Nephron (organoid): ENCODE measurements at regions not wholly inside any gene's neighbourhood (a gene's known extent, or its start where the extent isn't known, plus 50 kb on each side); places are given as distances from the start of the nearest gene placed in this dataset.

Experiments
- H3K27ac Mint-ChIP-seq, 3 experiments: 2 replicates each; pipeline ENCODE4 v1.8.0; 2020; ENCODE audit warnings: mixed read lengths in 3 of 3, mild to moderate bottlenecking in 2 of 3, moderate library complexity in 1 of 3
- H3K27me3 Mint-ChIP-seq: 2 replicates; pipeline ENCODE4 v1.8.0; 2021; ENCODE audit warnings: low read depth, mild to moderate bottlenecking, moderate library complexity, mixed read lengths
- H3K36me3 Mint-ChIP-seq: 2 replicates; pipeline ENCODE4 v1.8.0; 2020; ENCODE audit warnings: low read depth, mixed read lengths
- H3K4me1 Mint-ChIP-seq: 2 replicates; pipeline ENCODE4 v1.8.0; 2020; ENCODE audit warnings: mixed read lengths
- H3K4me3 Mint-ChIP-seq, 3 experiments: 2 replicates each; pipeline ENCODE4 v1.8.0; 2020; ENCODE audit warnings: mild to moderate bottlenecking in 3 of 3, mixed read lengths in 3 of 3, moderate library complexity in 2 of 3
- H3K9me3 Mint-ChIP-seq: 2 replicates; pipeline ENCODE4 v1.8.0; 2020; ENCODE audit warnings: mixed read lengths
- TF ChIP-seq, protein P1 (sequence below), 3 experiments: fragments of 200-600 bp; sonication (generic); IDR thresholded peaks; one replicate each; pipeline ENCODE4 v1.5.0; 2021; ENCODE audit warnings: antibody characterized with exemption in 3 of 3; ENCODE audit not compliant: unreplicated experiment in 3 of 3

DNA sequence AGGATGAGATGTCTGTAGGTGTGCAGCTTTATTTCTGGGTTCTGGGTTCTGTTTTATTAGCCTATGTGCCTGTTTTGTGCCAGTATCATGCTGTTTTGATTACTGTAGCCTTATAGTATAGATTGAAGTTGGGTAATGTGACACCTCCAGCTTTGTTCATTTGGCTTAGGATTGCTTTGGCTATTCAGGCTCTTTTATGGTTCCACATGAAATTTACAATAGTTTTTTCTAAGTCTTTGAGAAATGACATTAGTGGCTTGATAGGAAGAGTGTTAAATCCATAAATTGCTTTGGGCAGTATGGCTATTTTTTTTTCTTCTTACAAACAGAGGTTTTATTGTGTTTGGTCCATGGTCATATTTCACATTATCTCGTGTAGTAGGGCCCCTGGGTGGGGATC lies 285.8 kb upstream of the GADL1 start:
- TF ChIP-seq, protein P1, sequence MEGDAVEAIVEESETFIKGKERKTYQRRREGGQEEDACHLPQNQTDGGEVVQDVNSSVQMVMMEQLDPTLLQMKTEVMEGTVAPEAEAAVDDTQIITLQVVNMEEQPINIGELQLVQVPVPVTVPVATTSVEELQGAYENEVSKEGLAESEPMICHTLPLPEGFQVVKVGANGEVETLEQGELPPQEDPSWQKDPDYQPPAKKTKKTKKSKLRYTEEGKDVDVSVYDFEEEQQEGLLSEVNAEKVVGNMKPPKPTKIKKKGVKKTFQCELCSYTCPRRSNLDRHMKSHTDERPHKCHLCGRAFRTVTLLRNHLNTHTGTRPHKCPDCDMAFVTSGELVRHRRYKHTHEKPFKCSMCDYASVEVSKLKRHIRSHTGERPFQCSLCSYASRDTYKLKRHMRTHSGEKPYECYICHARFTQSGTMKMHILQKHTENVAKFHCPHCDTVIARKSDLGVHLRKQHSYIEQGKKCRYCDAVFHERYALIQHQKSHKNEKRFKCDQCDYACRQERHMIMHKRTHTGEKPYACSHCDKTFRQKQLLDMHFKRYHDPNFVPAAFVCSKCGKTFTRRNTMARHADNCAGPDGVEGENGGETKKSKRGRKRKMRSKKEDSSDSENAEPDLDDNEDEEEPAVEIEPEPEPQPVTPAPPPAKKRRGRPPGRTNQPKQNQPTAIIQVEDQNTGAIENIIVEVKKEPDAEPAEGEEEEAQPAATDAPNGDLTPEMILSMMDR (IDR thresholded peaks at IDR 0.05; ENCODE audit: unreplicated experiment in 3 of 3): no peak
- Mint-ChIP-seq H3K27me3 (no peaks in the 10 kb centered on the region), H3K4me3 (no peak overlapping the region), H3K27ac (no peak overlapping the region), H3K9me3 (peaks cover 4% of the 10 kb centered on the region), H3K4me1 (peaks cover 12% of the 10 kb centered on the region), H3K36me3 (no peaks in the 10 kb centered on the region)

DNA sequence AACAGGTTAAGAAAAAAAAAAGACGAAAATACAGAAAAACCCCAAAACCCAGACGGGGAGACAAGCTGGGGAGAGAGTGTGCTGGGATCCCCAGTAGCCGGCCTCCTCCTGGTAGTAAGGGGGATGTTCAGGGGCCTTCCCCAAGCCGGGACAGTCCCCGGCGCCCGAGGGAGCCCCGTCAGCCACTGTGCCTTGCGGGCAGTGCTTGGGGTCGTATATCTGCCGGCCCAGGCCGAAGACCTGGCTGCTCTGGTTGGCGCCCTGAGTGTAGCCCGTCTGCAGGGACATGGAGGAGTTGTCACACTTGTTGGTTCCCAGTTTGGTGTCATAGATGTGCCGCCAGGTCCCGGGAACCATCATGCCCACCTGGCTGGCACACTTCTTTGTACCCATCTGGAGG lies 287.2 kb upstream of the GADL1 start:
- no peak overlapping the region for H3K4me3 Mint-ChIP-seq
- H3K4me1 Mint-ChIP-seq: peaks cover 14% of the 10 kb centered on the region
- H3K27ac Mint-ChIP-seq: no peak overlapping the region
- H3K36me3 Mint-ChIP-seq: no peaks in the 10 kb centered on the region
- no peaks in the 10 kb centered on the region for H3K27me3 Mint-ChIP-seq
- TF ChIP-seq, protein P1 (IDR thresholded peaks at IDR 0.05; ENCODE audit: unreplicated experiment in 3 of 3): no peak
- peaks cover 4% of the 10 kb centered on the region for H3K9me3 Mint-ChIP-seq

DNA sequence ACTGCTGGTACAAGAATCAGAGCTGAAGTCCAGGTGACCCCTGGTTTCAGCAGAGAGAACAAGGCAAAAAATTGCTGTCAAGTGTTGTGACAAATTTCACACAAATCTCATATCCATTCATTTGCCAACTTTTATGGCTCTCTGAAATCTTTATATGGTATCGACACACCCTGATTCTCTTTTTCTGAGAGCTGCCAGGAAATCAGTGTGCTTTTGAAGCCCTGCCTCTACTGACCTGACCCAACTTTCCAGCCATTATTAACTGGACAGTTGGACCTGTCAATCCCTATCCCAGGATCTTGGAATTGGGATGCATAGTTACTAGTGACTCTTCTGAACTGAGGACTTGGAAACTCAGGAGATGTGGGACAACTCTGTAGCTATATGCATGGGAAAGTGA lies 288.2 kb upstream of the GADL1 start:
- Mint-ChIP-seq H3K9me3 (peaks cover 4% of the 10 kb centered on the region), H3K36me3 (no peaks in the 10 kb centered on the region), H3K4me1 (peaks cover 14% of the 10 kb centered on the region), H3K27me3 (no peaks in the 10 kb centered on the region), H3K4me3 (no peak overlapping the region), H3K27ac (no peak overlapping the region)
- TF ChIP-seq, protein P1 (IDR thresholded peaks at IDR 0.05; ENCODE audit: unreplicated experiment in 3 of 3): no peak

DNA sequence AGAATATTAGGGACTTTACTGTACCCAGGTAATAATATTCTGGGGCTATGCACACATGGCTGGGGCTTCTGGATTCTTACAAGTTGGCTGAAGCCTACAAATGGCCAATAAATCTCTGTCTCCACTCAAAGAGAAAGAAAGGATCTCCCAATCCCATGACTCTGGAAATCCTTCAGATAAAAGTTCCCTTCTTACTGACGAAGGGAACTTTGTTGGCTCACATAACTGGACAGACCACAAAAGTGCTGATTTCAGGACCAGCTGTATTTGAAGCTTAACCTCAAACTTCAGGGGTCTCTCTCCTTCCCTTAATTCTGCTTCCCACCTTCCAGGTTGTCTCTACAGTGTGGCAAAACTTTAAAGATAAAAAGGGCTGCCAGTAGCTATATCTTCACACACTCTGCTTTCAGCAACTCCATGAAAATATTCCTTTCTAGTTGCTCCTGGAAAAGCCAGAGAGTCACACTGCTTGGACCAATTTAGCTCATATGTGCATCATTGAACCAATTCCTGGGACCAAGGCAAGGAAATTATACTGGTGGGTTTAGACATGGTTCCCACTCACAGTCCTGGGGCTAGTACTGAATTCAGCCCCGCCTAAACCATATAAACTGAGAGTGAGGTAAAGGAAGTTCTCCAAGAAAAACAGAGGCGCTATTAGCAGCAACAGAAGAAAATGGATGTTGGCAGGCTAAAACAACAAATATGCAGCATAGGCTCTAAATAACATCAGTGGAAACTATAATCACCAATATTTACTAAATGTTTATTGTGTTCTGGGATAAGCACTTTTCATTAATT lies 290.0 kb upstream of the GADL1 start:
- Mint-ChIP-seq H3K27me3 (no peaks in the 10 kb centered on the region), H3K27ac (peak overlapping the region in 1 of 3 experiments; percentile 47), H3K9me3 (peaks cover 4% of the 10 kb centered on the region), H3K36me3 (no peaks in the 10 kb centered on the region), H3K4me3 (no peak overlapping the region), H3K4me1 (peaks cover 20% of the 10 kb centered on the region)
- TF ChIP-seq, protein P1 (IDR thresholded peaks at IDR 0.05; ENCODE audit: unreplicated experiment in 3 of 3): no peak

DNA sequence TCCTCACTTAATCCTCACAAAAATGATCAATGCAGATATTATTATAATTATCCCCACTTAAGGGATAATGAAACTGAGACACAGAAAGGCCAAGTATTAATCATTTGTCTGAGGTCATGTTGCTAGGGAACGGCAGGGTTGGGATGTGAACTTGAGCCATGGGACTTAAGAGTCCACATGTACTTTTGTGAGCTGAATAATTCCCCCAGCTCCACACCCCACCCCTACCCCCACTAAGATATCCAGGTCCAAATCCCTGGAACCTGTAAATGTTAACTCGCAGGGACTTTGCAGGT lies 290.5 kb upstream of the GADL1 start:
- Mint-ChIP-seq H3K9me3 (peaks cover 4% of the 10 kb centered on the region), H3K36me3 (no peaks in the 10 kb centered on the region)
- TF ChIP-seq, protein P1 (IDR thresholded peaks at IDR 0.05; ENCODE audit: unreplicated experiment in 3 of 3): no peak

DNA sequence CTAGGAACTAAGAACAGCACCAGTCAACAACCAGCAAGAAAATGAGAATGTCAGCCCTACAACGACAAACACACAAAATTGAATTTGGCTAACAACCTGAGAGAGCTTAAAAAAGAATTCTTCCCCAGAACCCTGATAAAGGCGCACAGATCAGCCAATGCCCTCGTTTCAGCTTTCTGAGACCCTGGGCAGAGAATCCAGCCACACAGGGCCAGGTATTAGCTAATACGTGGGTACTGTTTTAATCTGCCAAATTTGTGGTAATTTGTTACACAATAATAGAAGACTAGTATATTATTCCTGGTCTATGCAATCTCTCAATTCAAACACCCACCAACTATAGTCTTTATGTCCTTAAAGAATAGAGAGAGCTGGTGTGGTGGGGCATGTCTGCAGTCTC lies 291.6 kb upstream of the GADL1 start:
- Mint-ChIP-seq H3K4me3 (no peak overlapping the region), H3K9me3 (no peaks in the 10 kb centered on the region), H3K4me1 (peaks cover 20% of the 10 kb centered on the region), H3K27me3 (no peaks in the 10 kb centered on the region), H3K27ac (no peak overlapping the region), H3K36me3 (no peaks in the 10 kb centered on the region)
- TF ChIP-seq, protein P1 (IDR thresholded peaks at IDR 0.05; ENCODE audit: unreplicated experiment in 3 of 3): no peak

More for the DNA sequence above, 290.5 kb upstream of the GADL1 start:
- no peak overlapping the region for H3K4me3 Mint-ChIP-seq
- H3K27me3 Mint-ChIP-seq: no peaks in the 10 kb centered on the region
- H3K4me1 Mint-ChIP-seq: peaks cover 20% of the 10 kb centered on the region
- H3K27ac Mint-ChIP-seq: no peak overlapping the region
